ENCODE measurements at regions not wholly inside any gene's neighbourhood (a gene's known extent, or its start where the extent isn't known, plus 50 kb on each side); places are given as distances from the start of the nearest gene placed in this dataset.

DNA sequence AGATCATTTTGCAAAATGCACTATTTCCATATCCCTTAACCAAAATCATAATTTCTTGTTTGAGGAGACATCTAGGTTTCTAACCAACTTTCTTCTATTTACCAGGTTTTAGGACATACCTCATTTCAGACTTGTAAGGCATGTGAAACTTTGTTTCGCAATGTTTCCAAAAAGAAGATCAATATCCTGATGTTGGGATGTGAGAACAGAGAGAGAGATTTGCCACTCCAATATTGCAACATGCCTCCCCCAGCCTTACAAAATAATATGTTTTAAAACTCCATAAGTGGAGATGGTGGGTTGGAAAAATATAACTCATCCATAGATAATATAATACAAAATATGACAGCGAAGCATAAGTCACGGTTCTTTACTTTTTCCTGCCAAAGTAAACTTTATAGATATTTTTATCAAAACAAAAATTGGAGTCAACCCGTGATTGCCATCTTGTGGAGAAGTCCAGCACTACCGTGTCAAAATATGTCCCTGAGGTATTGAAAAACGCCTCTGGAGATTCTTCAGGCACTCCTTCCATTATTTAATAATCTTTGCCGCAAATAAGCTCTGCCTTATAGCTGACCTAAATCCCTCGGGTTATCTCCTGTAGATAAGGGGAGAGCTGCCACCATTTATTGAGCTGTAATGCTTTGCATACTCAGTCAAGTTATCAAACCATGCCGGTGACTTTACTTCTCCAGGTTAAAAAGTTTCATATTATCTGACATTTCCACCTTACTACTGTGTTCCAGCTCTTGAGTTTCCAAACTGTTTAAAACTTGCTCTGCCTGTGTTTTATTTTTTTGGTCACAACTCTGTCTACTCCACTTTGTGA lies 534.2 kb downstream of the HACE1 start:
- Mint-ChIP-seq H3K4me1 (no peaks in the 10 kb centered on the region), H3K36me3 (ENCODE audit: low read depth) (no peaks in the 10 kb centered on the region), H3K4me3 (no peak overlapping the region), H3K27me3 (no peaks in the 10 kb centered on the region), H3K27ac (no peak overlapping the region), H3K9me3 (no peaks in the 10 kb centered on the region)
- ChIA-PET CTCF (interaction anchor here (0.7 to 2.5 kb wide), 2 partner anchors 9 to 796 kb away, joined by 3 to 6 read pairs; no protein-coding TSS in a partner anchor), POLR2A (no interaction called here)
- no peak for DNase-seq

DNA sequence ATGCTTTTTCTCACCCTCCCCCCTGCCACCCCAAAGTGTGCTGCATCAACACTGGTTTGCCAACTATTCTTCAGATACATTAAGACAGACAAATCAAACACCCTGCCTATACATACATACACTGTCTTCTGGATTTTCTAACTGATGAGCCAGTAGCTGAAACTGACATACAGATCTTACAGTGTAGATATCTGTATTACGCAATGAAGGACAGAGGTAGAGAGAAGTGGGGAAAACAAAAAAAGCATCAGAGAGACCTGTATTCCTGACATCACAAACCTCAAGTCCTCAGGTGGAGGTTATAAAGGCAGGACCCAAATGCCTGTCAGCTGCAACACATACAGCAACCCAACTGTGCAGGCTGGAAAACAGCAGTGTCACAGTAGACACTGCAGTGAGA lies 535.4 kb downstream of the HACE1 start:
- CTCF ChIA-PET = interaction anchor here (0.7 to 2.5 kb wide), 3 partner anchors 11 to 794 kb away, joined by 3 to 6 read pairs (median 3); no protein-coding TSS in a partner anchor
- Mint-ChIP-seq H3K9me3 (no peaks in the 10 kb centered on the region), H3K4me1 (no peaks in the 10 kb centered on the region), H3K4me3 (no peak overlapping the region), H3K27ac (no peak overlapping the region), H3K36me3 (ENCODE audit: low read depth) (no peaks in the 10 kb centered on the region), H3K27me3 (no peaks in the 10 kb centered on the region)
- DNase-seq = no peak
- POLR2A ChIA-PET = no interaction called here

DNA sequence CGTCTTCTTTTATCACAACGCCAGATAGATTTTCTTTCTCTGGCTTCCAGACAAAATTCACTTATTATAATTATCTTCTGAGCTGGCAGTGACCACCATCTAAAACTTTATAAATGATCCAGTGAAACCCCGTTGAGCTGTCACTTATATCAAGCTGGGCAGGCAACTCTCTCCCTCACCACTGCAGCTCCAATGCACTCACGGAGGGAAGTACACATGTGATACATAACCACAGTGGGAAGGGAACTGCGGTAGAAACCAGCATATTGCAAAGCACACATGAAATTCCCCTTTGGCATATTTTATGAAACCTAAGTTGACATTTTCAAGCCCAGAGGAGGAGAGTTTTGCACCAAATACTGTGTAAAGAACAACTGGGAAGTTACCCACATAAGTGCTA lies 536.9 kb downstream of the HACE1 start:
- no peak overlapping the region for H3K27ac Mint-ChIP-seq
- no peaks in the 10 kb centered on the region for H3K27me3 Mint-ChIP-seq
- CTCF ChIA-PET = interaction anchor here (1.2 to 1.3 kb wide), 2 partner anchors 31 to 203 kb away, joined by 3 read pairs; no protein-coding TSS in a partner anchor
- DNase-seq = no peak
- POLR2A ChIA-PET = no interaction called here
- H3K9me3 Mint-ChIP-seq = no peaks in the 10 kb centered on the region
- no peaks in the 10 kb centered on the region for H3K36me3 Mint-ChIP-seq (ENCODE audit: low read depth)
- H3K4me1 Mint-ChIP-seq = no peaks in the 10 kb centered on the region
- no peak overlapping the region for H3K4me3 Mint-ChIP-seq

DNA sequence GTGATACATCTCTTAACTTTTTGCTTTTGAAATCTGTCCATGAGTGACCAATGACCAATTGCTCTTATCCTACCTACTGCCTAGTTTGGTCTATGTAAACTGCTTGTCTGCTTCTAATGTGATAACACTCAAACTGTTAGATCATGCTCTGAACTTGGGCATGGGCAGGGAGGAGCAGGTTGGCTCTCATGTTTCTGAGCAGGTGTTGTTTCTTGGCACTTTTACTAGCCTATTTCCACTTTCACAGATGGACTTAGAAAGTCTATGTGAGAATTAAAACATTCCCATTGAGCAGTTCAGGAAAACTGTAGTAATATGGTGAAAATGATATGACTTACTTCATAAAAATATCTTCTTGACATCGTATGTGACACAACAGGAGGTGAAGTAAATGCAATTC lies 538.4 kb downstream of the HACE1 start:
- Mint-ChIP-seq H3K27ac (no peak overlapping the region), H3K4me1 (no peaks in the 10 kb centered on the region), H3K27me3 (no peaks in the 10 kb centered on the region), H3K9me3 (no peaks in the 10 kb centered on the region), H3K4me3 (no peak overlapping the region), H3K36me3 (ENCODE audit: low read depth) (no peaks in the 10 kb centered on the region)
- DNase-seq = no peak
- POLR2A ChIA-PET = no interaction called here
- CTCF ChIA-PET = no interaction called here

DNA sequence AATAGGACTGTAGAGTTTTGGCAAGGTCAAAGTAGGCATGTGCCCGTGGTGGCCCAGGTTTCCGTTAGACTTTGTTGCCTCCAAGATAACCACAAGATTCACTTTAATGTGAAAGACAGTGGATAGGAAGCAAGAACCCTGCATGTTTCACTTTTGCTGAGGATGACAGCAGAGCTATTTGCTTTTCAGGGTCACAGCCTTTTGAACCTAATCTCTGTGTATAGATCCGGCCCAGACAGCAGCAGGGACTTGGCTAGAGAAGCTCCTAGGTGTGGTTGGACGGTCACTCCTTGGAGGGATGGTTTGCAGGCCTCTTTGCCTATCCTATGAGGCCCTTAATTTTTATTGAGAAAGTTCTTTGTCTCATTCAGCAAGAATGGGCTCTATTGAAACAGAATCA lies 538.8 kb downstream of the HACE1 start:
- Mint-ChIP-seq H3K27ac (no peak overlapping the region), H3K4me3 (no peak overlapping the region), H3K4me1 (no peaks in the 10 kb centered on the region), H3K9me3 (no peaks in the 10 kb centered on the region), H3K36me3 (ENCODE audit: low read depth) (no peaks in the 10 kb centered on the region), H3K27me3 (no peaks in the 10 kb centered on the region)
- ChIA-PET POLR2A (no interaction called here), CTCF (no interaction called here)
- no peak for DNase-seq

DNA sequence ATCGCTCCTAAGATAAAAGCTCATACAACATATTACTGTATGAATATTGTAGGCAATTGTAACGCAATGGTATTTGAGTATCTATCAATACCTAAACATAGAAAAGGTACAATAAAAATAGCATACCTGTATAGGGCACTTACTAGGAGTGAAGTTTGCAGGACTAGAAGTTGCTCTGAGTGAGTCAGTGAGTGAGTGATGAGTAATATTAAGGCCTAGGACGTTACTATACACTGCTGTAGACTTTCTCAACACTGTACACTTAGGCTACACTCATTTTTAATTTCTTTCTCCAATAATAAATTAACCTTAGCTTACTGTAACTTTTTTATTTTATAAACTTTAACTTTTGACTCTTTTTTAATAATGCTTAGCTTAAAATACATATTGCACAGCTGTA lies 546.9 kb downstream of the HACE1 start:
- ChIA-PET CTCF (interaction anchor here (1.4 kb wide), 1 partner anchor 16 kb away, joined by 3 read pairs; no protein-coding TSS in a partner anchor), POLR2A (no interaction called here)
- H3K27me3 Mint-ChIP-seq = no peaks in the 10 kb centered on the region
- no peaks in the 10 kb centered on the region for H3K36me3 Mint-ChIP-seq (ENCODE audit: low read depth)
- no peaks in the 10 kb centered on the region for H3K9me3 Mint-ChIP-seq
- no peak overlapping the region for H3K4me3 Mint-ChIP-seq
- H3K4me1 Mint-ChIP-seq = no peaks in the 10 kb centered on the region
- H3K27ac Mint-ChIP-seq = no peak overlapping the region
- DNase-seq = no peak

DNA sequence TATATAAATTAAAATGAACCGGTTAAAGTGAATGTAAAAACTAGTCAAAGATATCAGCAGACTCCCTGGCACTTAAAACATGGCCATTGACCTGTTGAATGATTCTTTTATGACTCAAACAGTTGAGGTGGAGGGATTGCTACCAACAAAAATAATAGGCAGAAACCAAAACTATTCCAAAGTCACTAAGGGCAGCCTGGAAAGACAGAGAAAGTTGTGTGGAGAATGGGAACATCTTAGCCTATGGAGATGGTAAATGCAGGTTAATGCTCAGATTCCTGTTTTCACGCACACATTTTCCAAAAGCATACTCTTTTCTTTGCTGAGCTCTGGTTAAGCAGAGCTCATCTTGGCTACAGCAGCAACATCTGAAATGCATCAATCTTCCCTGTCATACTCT lies 553.5 kb downstream of the HACE1 start:
- Mint-ChIP-seq H3K27me3 (no peaks in the 10 kb centered on the region), H3K36me3 (ENCODE audit: low read depth) (no peaks in the 10 kb centered on the region), H3K4me1 (no peaks in the 10 kb centered on the region), H3K9me3 (no peaks in the 10 kb centered on the region), H3K27ac (no peak overlapping the region), H3K4me3 (no peak overlapping the region)
- CTCF ChIA-PET = no interaction called here
- POLR2A ChIA-PET = no interaction called here
- DNase-seq = no peak

DNA sequence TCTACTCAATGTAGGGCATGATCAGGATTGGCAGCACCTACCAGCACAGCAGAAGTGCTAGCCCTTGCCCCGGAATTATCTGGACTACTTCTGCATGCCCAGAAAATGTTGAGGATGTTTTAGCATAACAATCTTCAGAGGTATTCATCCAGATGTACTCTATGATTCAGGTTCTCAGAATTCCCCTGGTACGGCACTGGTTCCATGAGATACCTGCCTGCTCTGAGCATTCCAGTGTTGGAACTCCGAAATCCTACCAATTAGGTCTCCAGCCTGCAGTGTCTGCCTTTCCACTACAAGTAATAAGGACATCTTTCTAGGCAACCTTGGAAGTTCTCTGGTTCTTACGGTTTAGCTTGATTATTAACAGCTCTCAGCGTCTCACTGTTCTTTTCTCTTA lies 554.5 kb downstream of the HACE1 start:
- no peaks in the 10 kb centered on the region for H3K4me1 Mint-ChIP-seq
- no peak overlapping the region for H3K27ac Mint-ChIP-seq
- no peaks in the 10 kb centered on the region for H3K27me3 Mint-ChIP-seq
- CTCF ChIA-PET = no interaction called here
- DNase-seq = no peak
- H3K4me3 Mint-ChIP-seq = no peak overlapping the region
- no peaks in the 10 kb centered on the region for H3K9me3 Mint-ChIP-seq
- no peaks in the 10 kb centered on the region for H3K36me3 Mint-ChIP-seq (ENCODE audit: low read depth)
- POLR2A ChIA-PET = no interaction called here

DNA sequence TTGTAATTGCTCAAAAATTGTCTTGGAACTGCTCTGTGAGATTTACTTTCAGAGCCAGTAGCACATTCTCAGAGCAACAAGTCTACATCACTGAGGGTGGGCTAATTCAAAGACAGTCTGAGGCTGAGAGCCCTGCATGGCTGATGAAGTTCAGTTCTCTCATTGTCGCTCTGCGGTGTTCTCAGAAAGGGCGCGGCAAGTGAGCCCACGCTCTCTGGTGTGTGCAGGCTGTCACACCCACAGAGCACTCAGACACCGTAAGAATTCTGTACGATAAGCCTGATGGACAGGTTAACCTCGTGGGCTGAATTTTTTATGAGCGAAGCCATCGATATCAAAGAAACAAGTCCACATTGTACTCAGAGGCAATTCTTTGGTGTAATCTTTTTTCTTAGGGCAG lies 557.8 kb downstream of the HACE1 start:
- POLR2A ChIA-PET = no interaction called here
- CTCF ChIA-PET = no interaction called here
- no peaks in the 10 kb centered on the region for H3K4me1 Mint-ChIP-seq
- no peak overlapping the region for H3K4me3 Mint-ChIP-seq
- H3K36me3 Mint-ChIP-seq (ENCODE audit: low read depth) = no peaks in the 10 kb centered on the region
- no peaks in the 10 kb centered on the region for H3K9me3 Mint-ChIP-seq
- no peak for DNase-seq
- no peak overlapping the region for H3K27ac Mint-ChIP-seq
- no peaks in the 10 kb centered on the region for H3K27me3 Mint-ChIP-seq

DNA sequence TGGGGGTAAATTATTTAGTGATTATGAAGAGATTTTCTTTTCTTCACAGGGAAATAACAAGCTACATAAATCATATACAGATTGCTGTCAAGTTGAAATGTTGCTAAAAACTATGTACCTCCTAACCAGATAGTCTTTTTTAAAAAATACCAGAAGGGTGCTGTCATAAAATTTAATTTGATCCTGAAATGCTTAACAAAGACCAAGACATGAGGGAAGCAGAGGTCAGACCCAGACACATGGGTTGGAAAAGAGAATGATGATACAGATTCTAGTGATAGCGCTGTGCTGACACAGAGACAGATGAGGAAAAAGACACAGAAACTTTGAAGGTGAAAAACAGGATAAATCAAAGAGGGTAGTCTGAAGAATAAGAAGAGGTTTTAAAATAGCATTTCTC lies 573.1 kb downstream of the HACE1 start:
- CTCF ChIA-PET = no interaction called here
- Mint-ChIP-seq H3K36me3 (ENCODE audit: low read depth) (no peaks in the 10 kb centered on the region), H3K27me3 (no peaks in the 10 kb centered on the region), H3K9me3 (no peaks in the 10 kb centered on the region), H3K4me1 (no peaks in the 10 kb centered on the region), H3K4me3 (no peak overlapping the region), H3K27ac (no peak overlapping the region)
- DNase-seq = no peak
- POLR2A ChIA-PET = no interaction called here

DNA sequence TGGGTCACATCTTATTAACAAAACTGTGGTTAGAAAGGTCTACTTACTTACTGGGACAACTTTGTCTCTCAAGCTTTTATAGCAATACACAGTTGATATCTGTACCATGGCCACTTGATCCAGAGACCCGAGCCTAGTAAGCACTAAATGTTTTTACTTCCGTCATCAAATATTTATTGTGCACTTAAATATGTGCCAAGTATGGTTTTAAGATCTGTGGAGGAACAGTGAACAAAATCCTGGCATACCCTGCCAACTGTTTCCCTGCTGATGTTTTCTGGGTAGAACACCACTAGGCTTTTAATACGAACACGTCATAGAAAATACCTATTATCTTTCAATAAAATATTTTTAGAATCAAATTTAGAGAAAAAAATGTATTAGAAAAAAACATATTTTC lies 574.8 kb downstream of the HACE1 start:
- H3K36me3 Mint-ChIP-seq (ENCODE audit: low read depth) = no peaks in the 10 kb centered on the region
- H3K4me1 Mint-ChIP-seq = no peaks in the 10 kb centered on the region
- ChIA-PET POLR2A (no interaction called here), CTCF (no interaction called here)
- H3K4me3 Mint-ChIP-seq = no peak overlapping the region
- H3K27ac Mint-ChIP-seq = no peak overlapping the region
- no peak for DNase-seq
- H3K9me3 Mint-ChIP-seq = no peaks in the 10 kb centered on the region
- no peaks in the 10 kb centered on the region for H3K27me3 Mint-ChIP-seq

DNA sequence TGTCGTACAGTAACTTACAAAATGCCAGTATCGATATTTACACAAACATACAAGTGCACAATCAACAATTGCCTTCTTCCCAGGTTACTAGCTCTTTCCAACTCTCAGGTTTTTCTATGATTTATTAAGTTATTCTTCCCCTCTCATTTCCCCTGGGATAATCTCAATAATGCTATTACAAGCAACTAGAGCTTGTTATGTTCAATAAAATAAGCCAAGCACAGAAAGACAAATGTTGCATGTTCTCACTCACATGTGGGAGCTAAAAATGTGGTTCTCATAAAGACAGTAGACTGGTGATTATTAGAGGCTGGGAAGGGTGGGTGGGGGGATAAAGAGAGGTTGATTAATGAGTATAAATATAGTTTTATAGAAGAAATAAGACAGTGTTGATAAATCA lies 577.1 kb downstream of the HACE1 start:
- H3K27ac Mint-ChIP-seq = no peak overlapping the region
- H3K4me3 Mint-ChIP-seq = no peak overlapping the region
- CTCF ChIA-PET = no interaction called here
- peaks cover 2% of the 10 kb centered on the region for H3K4me1 Mint-ChIP-seq
- no peaks in the 10 kb centered on the region for H3K36me3 Mint-ChIP-seq (ENCODE audit: low read depth)
- no peaks in the 10 kb centered on the region for H3K27me3 Mint-ChIP-seq
- no peak for DNase-seq
- POLR2A ChIA-PET = no interaction called here
- H3K9me3 Mint-ChIP-seq = no peaks in the 10 kb centered on the region

DNA sequence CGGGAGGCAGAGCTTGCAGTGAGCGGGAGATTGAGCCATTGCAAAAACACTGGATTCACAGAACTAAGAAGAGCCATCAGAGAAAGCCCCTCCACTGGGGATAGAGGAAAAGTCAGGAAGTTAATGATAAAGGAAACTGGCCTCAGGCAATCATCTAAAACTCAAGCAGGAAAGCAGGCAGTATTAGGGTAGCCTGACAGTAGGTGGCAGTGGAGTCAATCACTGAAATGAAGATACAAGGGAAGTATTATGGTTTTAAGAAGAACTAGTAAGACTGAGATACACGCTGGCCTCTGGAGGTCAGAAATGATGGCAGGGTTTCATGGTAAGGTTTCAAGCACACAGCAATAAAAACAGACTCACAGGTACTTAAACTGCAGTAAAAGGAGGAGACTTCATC lies 578.3 kb downstream of the HACE1 start:
- no peaks in the 10 kb centered on the region for H3K27me3 Mint-ChIP-seq
- no peak overlapping the region for H3K27ac Mint-ChIP-seq
- no peaks in the 10 kb centered on the region for H3K36me3 Mint-ChIP-seq (ENCODE audit: low read depth)
- POLR2A ChIA-PET = no interaction called here
- H3K9me3 Mint-ChIP-seq = peaks cover 3% of the 10 kb centered on the region
- CTCF ChIA-PET = no interaction called here
- peaks cover 2% of the 10 kb centered on the region for H3K4me1 Mint-ChIP-seq
- H3K4me3 Mint-ChIP-seq = no peak overlapping the region
- no peak for DNase-seq

DNA sequence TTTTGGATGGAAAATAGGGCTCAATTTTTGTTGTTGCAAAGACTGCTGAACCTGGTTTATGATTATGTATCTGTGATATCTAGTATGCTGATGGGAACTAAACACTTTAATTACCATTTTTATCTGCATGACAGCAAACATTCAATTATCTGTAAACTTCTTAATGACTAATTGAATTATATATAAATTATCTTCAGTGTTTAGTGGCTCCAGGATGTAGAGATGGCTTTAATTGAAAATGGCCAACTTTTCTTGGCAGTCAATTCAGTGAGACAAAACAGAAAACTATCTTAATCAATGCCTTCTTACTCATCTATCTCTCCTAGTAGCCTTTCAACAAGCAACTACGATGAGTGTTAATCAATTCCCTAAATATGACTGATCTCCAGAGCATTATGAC lies 591.3 kb downstream of the HACE1 start:
- no peaks in the 10 kb centered on the region for H3K27me3 Mint-ChIP-seq
- H3K27ac Mint-ChIP-seq = no peak overlapping the region
- no peaks in the 10 kb centered on the region for H3K4me1 Mint-ChIP-seq
- ChIA-PET CTCF (no interaction called here), POLR2A (no interaction called here)
- no peak overlapping the region for H3K4me3 Mint-ChIP-seq
- no peaks in the 10 kb centered on the region for H3K9me3 Mint-ChIP-seq
- H3K36me3 Mint-ChIP-seq (ENCODE audit: low read depth) = no peaks in the 10 kb centered on the region
- no peak for DNase-seq

Data from activated CD4-positive, alpha-beta memory T cell treated with anti-CD3 and anti-CD28 coated beads, Interleukin-2, amount 10 ng/mL, durations not matched to agents 7 days and 5 days (primary cell).